Right cardiac atrium (tissue), 5 donors: ENCODE measurements at regions not wholly inside any gene's neighbourhood (a gene's known extent, or its start where the extent isn't known, plus 50 kb on each side); places are given as distances from the start of the nearest gene placed in this dataset.

Experiments
- ATAC-seq, 2 donors: fragments of 200-7000 bp; cut with Tn5 transposase; one replicate each; pipeline versions ENCODE4 v1.8.0 to v1.9.1; 2020; ENCODE audit warnings: moderate library complexity in 2 of 2, mild to moderate bottlenecking in 1 of 2
- DNase-seq, 3 donors: peaks; one replicate each; pipeline ENCODE4 v3.0.0-alpha.2; 2020
- H3K27ac ChIP-seq: one replicate; pipeline ENCODE4 v1.5.1; 2013; ENCODE audit warnings: mild to moderate bottlenecking, low read length, control low read depth, moderate library complexity
- H3K27me3 ChIP-seq: one replicate; pipeline ENCODE4 v1.6.1; 2013; ENCODE audit not compliant: control insufficient read depth, insufficient read depth
- H3K4me1 ChIP-seq: one replicate; pipeline ENCODE4 v1.6.1; 2013; ENCODE audit warnings: low read length; ENCODE audit not compliant: control insufficient read depth, insufficient read depth
- H3K4me3 ChIP-seq: one replicate; pipeline ENCODE4 v1.5.1; 2013; ENCODE audit warnings: low read length, control low read depth
- H3K9me3 ChIP-seq: one replicate; pipeline ENCODE4 v1.6.1; 2013; ENCODE audit warnings: low read length; ENCODE audit not compliant: control insufficient read depth
- WGBS: extraction: QIAGEN DNeasy Blood & Tissue Kit; methylation state at CpG from one replicate; pipeline ENCODE4 v1.1.7; 2013; 5-methylcytosine and 5-hydroxymethylcytosine counted together
- intact Hi-C, 4 donors: fragments of 100-400 bp; cut with DNase I; formaldehyde crosslinking; loops; one replicate each; pipeline versions ENCODE4 v1.11.0 to v1.14.0; 2022 to 2023
- donor health status: healthy with polysubstance abuse.
- donor health status: DM: no; HTN: yes; CAD: no.
- donor health status: DM: no; HTN: no; CAD: no.
- donor health status: DM: no; HTN: yes; CAD: no; lungs with severe emphysema.
- donor health status: DM: yes; HTN: yes; CAD: no.

DNA sequence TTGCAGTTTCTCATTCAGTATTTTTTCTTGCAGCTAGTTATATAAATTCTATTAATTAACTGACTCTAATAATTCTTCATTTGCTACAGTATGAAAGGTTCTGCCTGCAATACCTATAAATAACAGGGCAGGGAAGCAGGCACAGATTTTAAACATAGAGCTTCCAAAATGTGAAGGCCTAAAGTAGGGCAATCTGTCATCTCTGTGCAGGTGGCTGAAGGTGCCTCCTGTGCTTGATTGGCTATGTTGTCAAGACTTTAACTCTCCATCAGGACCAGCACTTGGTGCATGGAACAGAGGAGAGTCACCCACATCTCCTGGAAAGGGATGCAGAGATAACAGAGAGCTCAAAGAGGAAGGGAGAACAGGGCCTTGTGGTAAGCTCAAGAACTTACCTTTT lies 75.2 kb upstream of the TSPAN5 start:
- no peak for ATAC-seq
- H3K4me1 ChIP-seq: no peaks in the 10 kb centered on the region
- H3K27ac ChIP-seq: no peak overlapping the region
- H3K4me3 ChIP-seq: no peak overlapping the region
- intact Hi-C loops: no loop called here
- no peaks in the 10 kb centered on the region for H3K9me3 ChIP-seq
- H3K27me3 ChIP-seq: no peaks in the 10 kb centered on the region
- no peak for DNase-seq

DNA sequence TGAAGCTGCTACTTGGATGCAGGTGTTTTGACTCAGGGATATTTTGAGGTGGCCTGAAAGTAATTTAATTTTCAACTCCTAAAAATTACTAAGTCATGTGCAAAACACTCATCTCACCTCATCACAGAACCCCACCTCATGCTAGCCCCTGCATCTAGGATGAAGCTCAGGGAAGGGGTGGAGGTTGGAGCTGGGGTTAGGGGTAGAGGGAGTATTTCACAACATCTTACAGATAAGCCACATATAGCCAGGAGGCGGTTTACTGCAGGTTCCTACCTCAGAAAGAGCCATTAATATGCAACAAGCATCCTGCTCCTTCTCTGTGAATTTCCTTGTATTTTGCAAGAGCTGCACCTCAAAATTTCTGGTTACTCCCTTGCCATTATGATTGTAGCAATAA lies 70.5 kb upstream of the TSPAN5 start:
- intact Hi-C loops: no loop called here
- no peak overlapping the region for H3K27ac ChIP-seq
- peaks cover 2% of the 10 kb centered on the region for H3K4me1 ChIP-seq
- no peak overlapping the region for H3K4me3 ChIP-seq
- WGBS: 79% methylated on average over 1 of the region's 1 CpG
- peak in 1 of 2 donors; percentile 25 for ATAC-seq
- H3K27me3 ChIP-seq: no peaks in the 10 kb centered on the region
- no peaks in the 10 kb centered on the region for H3K9me3 ChIP-seq
- no peak for DNase-seq

- no peak overlapping the region for H3K27ac ChIP-seq
- intact Hi-C loops: no loop called here
- no peaks in the 10 kb centered on the region for H3K9me3 ChIP-seq
- H3K4me3 ChIP-seq: no peak overlapping the region
- DNase-seq (peak in 1 of 3 donors; percentile 23), ATAC-seq (peak; percentile 80 to 99)
- H3K27me3 ChIP-seq: no peaks in the 10 kb centered on the region
- 20% methylated on average over 4 of the region's 4 CpGs for WGBS
- H3K4me1 ChIP-seq: peaks cover 2% of the 10 kb centered on the region
Measured at GRCh38 chr4:98728433-98728832, 70.0 kb upstream of the TSPAN5 start.

GRCh38 chr4:98722000-98722399 lies 63.6 kb upstream of the TSPAN5 start:
- no peak for ATAC-seq
- no peaks in the 10 kb centered on the region for H3K9me3 ChIP-seq
- H3K27ac ChIP-seq: no peak overlapping the region
- H3K4me3 ChIP-seq: no peak overlapping the region
- WGBS: 94% methylated on average over 2 of the region's 2 CpGs
- no peaks in the 10 kb centered on the region for H3K4me1 ChIP-seq
- intact Hi-C loops: no loop called here
- H3K27me3 ChIP-seq: no peaks in the 10 kb centered on the region
- DNase-seq: no peak

DNA sequence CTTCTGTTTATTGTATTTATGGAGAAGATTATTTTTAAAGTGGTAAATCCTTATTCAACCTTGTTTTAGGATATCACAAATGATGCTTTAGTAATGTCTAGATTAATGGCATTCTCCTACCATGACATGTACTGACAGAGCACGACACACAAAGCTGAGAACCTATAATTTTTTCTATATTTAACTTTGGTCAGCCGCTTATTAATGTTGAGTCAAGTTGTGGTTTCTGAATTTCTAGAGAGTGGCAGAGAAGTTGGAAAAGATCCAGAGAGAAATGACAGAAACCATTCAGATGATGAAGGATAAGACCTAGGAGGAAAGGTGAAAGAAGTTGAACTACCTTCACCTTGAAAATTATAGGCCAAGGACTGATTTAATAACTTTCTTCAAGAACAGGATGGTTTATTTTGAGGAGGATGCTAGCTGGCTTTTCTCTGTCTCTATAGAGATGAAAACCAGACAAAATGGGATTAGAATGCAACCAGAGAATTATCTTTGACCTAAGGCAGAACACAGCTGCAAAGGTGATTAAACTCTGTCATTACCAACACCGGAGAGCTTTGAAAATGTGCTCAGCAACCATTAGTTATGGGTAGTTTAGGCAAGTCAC lies 62.6 kb upstream of the TSPAN5 start:
- no peak for ATAC-seq
- DNase-seq: no peak
- WGBS: 66% methylated on average over 3 of the region's 3 CpGs

DNA sequence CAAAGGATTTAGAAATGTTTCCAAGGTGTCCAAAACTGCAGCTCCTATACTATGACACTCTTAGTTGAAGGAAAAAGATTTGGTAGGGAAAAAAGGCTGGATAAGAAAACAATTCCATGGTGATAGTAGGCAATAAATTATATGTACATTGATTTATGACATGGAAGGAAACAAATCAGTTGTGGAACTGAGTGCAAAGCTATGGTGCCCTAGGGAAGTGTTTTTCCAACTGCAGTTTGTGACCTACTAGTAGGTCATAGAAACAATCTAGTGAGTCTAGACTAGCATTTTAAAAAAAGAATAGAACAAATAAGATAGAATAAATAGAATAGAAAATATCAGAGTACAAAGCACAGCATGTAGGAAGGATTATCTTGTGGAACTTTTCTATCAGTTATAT lies 58.4 kb upstream of the TSPAN5 start:
- H3K4me3 ChIP-seq: no peak overlapping the region
- H3K9me3 ChIP-seq: no peaks in the 10 kb centered on the region
- intact Hi-C loops: no loop called here
- H3K27me3 ChIP-seq: no peaks in the 10 kb centered on the region
- H3K27ac ChIP-seq: no peak overlapping the region
- H3K4me1 ChIP-seq: no peaks in the 10 kb centered on the region
- DNase-seq: no peak
- ATAC-seq: no peak

More for the DNA sequence above, 62.6 kb upstream of the TSPAN5 start:
- H3K27ac ChIP-seq: no peak overlapping the region
- H3K4me1 ChIP-seq: no peaks in the 10 kb centered on the region
- intact Hi-C loops: no loop called here
- H3K27me3 ChIP-seq: no peaks in the 10 kb centered on the region
- H3K4me3 ChIP-seq: no peak overlapping the region
- H3K9me3 ChIP-seq: no peaks in the 10 kb centered on the region

DNA sequence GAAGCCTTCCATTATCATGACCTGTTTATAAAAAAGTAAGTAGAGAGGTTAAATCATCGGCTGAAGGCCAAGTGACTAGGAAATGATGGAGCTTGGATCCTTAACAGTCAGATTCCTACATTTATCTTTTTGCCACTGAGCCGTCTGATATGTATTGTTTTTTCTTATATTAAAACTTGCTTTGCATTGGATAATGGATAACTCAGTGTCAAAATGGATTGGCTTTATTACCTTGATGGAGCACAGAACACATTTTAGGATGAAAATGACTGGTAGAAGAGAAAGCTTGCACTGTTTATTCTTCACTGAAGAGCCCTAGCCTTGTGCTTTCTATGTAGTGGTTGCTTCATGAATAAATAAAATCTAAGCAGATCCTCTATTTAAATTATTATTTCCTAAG lies 54.2 kb upstream of the TSPAN5 start:
- Histone ChIP-seq H3K9me3 (no peaks in the 10 kb centered on the region), H3K27me3 (no peaks in the 10 kb centered on the region), H3K4me3 (no peak overlapping the region), H3K4me1 (no peaks in the 10 kb centered on the region), H3K27ac (no peak overlapping the region)
- WGBS: 74% methylated on average over 2 of the region's 2 CpGs
- intact Hi-C loops: no loop called here
- no peak for DNase-seq
- no peak for ATAC-seq

- Histone ChIP-seq H3K4me3 (no peak overlapping the region), H3K27me3 (no peaks in the 10 kb centered on the region), H3K27ac (no peak overlapping the region), H3K9me3 (no peaks in the 10 kb centered on the region), H3K4me1 (no peaks in the 10 kb centered on the region)
- ATAC-seq (no peak), DNase-seq (no peak)
- intact Hi-C loops: no loop called here
Measured at GRCh38 chr4:98711526-98711925, 53.1 kb upstream of the TSPAN5 start.

DNA sequence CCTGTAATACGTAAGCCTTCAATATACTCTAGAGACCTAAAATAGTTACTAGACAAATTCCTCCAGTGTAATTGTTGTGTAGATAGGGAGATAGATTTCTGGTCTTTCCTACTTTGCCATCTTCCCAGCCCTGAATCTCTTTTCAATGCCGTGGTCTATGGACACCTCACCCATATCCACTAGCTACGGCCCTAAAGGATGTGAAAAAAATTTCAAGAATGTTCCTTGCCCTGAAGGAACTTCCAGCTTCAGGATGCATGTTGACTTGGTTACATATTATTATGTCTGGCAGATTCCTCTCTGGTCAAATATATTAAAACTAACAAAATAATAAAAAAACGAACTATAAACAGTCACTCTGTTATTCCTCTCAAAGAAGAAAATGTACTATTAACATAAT lies 52.4 kb upstream of the TSPAN5 start:
- Histone ChIP-seq H3K27me3 (no peaks in the 10 kb centered on the region), H3K4me1 (no peaks in the 10 kb centered on the region), H3K4me3 (no peak overlapping the region), H3K9me3 (no peaks in the 10 kb centered on the region), H3K27ac (no peak overlapping the region)
- intact Hi-C loops: no loop called here
- DNase-seq (no peak), ATAC-seq (no peak)
- WGBS: 37% methylated on average over 4 of the region's 4 CpGs
